Activated gamma-delta T cell treated with anti-CD3 and anti-CD28 coated beads, Interleukin-2, amount 50 U/mL, for 16 hours (primary cell): ENCODE measurements at regions not wholly inside any gene's neighbourhood (a gene's known extent, or its start where the extent isn't known, plus 50 kb on each side); places are given as distances from the start of the nearest gene placed in this dataset.

ENCODE experiments used
- DNase-seq: peaks from one replicate; pipeline ENCODE4 v3.0.0-alpha.2; 2020; ENCODE audit warnings: low read depth

DNA sequence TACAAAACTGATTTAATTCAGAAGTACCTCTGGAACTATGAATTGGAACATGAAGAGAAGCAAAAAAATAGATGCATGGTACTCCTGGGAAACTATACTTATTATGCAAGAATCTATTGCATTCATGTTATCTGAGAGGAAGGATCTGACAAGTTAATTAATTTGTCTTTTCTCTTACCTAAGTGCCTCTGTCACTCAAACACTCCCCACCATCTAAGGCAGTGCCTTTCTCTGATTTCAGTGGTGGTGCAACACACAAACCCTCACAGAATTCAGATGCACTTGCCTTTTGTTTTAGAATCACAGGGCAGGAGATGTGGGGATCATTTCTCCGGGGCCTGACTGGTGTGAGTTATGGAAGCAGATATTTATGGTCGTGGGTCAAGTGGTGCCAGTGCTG lies 52.5 kb upstream of the C9orf72 start:
- no peak for DNase-seq

DNA sequence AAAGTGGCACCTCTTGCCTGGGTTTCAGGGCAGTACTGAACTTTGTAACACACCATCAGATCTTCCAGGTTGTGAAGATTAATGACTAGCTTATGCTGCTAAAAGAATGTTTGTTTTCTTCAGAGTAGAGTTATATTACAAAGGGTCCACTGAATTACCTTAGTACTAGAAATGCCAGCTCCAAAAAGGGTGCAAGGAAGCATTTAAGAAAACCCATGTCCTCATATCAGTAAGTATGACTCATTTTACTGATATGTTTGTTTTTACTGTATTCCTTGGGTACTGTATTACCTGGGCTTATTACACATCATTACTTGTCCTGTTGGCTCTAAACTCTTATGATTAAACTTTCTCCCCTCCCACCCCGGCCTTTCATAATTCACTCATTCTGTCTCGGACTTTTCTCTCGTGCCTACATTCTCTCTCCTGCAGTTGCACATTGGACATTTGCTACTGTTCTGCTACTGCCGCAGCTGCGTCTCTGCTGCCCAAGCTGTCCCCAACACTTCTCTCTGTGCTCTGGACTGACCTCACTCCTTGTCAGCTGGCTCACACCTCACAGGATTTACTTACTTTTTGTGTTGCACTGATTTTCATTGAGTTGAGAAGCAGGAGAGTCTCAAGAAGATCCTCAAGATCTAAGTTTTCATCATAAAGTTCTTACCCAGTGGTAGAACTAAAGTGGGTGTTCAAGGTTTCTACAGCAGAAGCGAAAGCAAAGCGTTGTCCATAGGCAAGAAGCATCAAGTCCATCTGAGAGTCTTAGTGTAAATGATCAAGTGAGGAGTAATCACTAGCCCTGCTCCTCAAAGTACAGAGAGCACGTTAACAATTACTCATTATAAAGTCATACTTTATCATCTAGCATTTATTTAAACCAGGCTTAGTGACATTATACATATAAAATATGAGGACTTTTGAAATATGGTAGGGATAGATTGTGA lies 53.2 kb upstream of the C9orf72 start:
- no peak for DNase-seq

DNA sequence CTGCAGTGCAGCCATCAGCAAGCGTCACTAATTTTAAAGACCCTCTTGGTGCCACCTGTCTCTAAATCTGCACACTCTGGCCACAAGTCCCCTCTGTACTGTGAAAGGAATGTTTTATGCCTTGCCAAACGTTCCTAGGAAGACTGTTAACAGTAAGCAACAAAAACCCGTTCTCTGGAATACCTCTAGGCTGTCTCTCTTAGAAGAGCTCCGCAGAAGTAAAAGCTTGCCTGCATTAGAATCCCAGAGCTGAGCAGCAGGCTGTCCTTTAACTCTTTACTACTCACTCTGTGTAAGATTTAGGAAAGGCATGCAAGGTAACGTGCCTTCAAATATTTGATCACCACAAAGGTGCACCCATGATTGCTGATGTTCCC lies 53.9 kb upstream of the C9orf72 start:
- DNase-seq = no peak

DNA sequence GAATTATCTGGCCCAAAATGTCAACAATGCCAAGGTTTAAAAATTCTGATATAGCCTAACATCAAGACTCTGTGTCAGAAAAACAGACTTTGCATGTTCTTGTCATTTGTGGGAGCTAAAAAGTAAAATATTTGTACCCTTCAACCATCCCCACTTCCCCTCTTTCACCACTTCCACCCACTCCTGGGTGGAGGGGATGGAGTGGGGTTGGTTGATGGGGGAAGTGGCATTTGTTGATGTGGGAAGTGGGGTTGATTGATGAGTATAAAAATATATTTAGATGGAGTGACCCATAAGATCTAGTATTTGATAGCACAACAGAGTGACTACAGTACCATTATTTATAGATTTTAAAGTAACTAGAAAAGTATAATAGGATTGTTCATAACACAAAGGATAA lies 55.0 kb upstream of the C9orf72 start:
- DNase-seq = no peak

DNA sequence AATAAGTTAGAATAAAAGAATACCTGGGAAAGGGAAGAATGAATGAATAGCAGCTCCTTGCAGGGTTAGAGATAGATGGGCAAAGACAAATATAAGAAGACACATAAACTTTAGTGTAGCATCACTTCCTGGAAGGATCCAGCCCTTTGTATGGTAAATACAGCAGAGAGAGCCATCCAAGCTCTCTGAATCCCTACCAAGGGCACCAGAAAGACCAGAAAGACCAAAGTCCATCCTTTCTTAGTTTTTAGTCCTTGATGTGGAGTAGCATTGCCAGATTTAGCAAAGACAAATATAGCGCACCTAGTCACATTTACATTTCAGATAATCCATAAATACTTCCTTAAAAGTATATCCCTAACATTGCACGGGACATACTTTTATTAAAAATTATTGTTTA lies 56.1 kb upstream of the C9orf72 start:
- DNase-seq = no peak

DNA sequence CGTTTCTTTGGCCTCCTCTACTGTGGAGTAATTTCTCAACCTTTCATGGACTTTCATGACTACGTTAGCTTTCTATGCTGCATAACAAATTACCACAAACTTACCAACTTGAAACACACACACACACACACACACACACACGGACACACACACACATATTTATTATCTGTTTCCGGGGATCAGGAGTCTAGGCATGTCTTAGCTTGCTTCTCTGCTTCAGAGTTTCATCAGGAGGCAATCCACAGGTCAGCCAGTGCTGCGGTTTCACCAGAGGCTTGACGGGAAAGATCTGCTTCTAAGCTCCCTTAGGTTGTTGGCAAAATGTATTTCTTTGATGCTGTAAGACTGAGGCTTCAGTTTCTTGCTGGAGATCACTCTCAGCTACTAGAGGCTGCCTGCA lies 59.0 kb upstream of the C9orf72 start:
- no peak for DNase-seq

DNA sequence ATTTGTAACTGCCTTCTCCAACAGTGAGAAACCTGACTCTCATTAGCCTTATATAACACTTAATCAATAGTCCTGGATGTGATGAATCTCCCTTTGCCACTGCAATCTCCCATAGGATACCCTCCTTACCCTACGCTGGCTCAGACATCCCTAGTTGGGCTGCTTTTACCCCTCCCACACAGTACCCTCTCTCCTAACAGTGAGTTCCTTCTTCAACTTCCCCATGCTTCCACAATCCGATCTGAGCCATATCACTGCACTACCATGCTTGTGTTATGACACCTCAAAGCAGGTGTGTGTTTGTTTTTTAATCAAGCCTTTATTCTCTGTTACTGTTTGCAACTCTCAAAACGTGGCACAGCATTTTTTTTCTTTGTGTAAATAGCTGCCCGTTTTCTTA lies 60.5 kb upstream of the C9orf72 start:
- no peak for DNase-seq

DNA sequence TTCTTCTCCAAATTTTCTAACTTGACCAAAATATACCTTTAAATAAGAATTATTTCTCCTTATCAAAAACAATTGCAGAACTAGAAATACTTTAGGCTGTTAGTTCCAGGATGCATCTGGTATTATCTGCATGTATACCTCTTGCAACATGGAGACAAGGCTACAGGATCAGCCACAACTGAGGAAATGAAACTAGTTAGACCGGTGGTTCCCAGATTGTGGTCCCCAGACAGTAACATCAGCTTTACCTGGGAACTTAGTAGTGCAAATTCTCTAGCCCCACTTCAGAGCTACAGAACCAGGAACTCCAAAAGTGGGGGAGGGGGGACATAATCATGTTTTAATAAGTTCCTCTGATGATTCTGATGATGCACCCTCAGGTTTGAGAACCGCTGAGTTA lies 61.6 kb upstream of the C9orf72 start:
- DNase-seq = no peak

DNA sequence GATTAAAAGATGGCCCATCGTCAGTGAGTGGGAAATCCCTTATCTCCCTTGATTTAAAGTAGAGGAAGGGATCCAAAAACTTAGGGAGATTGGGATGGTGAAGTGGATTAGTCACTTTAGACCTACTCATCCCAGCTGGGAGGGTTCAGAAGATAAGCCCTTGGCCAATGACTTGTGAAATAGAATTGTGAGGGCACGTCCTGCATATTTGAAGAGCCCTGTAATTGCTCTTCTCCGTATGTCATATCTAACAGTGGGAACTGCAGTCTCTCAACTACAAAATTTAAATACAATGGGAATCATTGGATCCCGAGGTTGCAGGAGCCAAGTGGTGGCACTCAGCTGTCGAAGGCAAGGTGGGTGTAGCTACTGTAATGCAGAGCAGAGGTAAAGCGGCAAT lies 65.4 kb upstream of the C9orf72 start:
- no peak for DNase-seq

DNA sequence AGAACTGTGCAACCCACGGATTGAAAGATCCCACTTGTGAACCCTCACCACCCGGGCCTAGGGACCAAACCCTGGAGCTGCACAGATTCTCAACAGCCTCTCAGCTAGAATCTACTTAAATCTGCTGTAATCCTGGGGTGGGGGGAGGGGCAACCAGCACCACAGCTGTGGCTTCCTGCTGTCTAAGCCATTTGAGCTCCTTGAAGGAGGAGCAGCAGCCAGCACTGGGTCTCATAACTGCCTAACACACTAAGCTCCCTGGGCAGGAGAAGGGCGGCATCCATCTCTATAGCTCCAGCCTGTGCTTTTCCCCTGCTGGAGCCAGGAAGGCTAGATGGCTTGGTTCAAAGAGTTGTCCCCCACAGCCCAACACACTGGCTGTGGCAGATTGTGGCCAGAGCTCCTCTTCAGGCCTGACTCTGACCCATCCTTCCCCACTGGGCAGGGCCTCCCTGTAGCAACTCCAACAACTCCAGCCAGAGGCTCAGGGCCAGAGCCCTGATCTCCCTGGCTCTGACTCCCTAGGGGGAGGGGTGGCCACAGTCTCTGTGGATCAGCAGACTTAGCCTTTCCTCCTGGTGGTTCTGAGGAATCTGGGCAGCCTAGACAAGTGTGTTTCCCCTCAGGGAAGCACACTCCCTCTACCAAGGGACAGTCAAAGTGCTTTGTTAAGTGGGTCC lies 72.0 kb upstream of the C9orf72 start:
- DNase-seq = no peak

DNA sequence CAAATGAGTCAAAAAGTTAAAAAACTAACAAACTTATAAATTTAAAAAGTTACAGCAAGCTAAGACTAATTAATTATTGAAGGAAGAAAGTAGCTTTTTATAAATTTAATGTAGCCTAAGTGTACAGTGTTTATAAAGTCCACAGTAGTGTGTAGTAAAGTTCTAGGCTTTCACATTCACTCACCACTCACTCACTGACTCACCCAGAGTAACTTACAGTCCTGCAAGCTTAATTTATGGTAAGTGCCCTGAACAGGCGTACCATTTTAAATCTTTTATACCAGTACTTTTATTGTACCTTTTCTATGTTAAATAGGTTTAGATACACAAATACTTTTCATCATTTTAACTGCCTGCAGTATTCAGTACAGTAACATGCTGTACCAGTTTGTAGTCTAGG lies 80.0 kb upstream of the C9orf72 start:
- no peak for DNase-seq

DNA sequence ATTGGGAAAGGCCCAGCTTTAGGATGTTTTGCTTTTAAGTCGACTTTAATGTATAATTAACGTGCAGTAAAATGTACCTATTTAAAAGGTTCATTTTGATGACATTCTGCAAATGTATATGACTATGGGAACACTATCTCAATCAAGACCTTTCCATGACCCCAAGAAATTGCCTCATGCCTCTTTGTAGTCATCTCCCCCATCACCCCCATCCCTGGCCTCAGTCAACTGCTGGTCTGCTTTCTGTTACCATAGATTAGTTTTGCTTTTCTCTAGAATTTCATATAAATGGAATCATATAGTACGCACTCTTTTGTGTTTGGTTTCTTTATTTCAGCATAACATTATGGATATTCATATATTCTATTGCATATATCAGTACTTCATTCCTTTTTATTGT lies 80.7 kb upstream of the C9orf72 start:
- no peak for DNase-seq

DNA sequence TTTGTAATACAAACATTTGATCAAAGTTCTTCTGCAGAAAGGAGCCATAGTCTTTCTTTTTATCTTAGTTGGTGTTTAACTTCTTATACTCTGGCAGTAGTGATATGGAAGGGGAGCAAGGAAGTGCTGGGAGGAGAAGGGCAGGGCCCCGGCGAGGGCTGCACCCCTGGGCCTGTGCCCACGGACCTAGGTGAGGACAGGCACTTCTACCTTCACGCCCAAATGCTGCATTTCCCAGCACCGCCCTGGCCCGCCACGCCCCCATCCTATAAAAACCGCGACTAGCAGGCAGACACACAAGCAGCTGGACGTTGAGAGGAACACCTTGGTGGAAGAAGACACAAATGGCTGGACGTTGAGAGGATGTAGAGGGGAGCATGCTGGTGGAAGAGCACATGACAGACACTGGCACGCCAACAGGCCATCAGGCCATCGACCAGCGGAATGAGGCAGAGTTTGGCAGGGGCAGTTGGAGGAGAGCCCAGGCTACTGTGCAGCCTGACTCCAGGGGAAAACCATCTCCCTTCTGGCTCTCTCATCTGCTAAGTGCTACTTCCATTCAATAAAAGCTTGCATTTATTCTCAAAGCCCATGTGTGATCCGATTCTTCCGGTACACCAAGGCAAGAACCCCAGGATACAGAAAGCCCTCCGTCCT lies 81.5 kb upstream of the C9orf72 start:
- DNase-seq = no peak

DNA sequence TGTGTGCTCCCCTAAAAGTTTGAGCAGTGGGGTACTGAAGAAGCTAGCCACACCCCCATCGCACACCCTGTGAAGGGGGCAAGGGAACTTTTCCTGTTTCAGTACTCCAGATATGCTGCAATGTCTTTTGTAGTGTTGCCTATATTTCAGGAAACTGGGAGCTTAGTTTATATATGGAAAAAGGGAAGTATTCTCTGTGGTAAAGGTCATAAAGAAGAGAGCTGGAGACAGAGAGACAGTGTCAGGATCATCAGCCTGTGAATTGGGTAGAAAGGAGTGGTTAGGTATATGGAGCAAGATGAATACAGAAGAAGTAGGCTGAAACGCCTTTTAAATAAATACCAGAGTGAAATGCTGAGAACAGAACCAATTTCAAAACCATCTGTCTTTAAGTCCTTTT lies 82.2 kb upstream of the C9orf72 start:
- DNase-seq = no peak

DNA sequence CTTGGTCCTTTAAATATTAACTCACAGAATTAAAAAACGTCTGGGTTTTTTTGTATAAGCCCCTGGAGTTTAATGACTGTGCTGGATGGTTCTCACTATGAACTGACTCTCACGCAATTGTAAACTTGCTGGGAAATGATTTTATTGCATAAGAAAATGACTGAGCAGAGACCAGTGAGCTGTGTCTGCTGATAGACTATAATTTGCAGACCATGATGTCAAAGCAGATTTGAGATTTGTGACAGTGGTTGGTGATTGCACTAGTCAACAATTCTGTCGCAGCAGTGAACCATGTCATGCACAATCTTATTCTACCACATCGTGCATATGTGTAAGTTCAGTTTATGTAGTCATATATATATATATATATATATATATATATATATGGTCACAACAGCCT lies 85.7 kb upstream of the C9orf72 start:
- no peak for DNase-seq

DNA sequence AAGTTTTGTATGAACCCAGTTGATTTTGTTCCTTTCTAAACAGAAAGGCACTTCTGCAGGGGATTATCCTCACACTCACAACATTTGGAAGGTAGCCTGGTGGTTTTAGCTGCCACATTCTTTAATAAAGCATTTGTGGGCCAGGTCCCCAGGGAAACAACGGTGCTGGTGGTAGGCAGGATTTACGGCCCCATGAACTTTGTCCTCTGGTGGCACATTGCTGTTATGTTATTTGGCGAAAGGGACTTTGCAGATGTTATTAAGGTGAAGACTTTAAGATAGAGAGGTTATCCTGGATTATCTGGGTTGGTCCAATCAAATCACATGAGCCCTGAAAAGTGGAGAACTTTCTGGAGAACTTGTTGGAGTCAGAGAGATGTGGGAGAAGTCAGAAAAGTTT lies 86.3 kb upstream of the C9orf72 start:
- no peak for DNase-seq

DNA sequence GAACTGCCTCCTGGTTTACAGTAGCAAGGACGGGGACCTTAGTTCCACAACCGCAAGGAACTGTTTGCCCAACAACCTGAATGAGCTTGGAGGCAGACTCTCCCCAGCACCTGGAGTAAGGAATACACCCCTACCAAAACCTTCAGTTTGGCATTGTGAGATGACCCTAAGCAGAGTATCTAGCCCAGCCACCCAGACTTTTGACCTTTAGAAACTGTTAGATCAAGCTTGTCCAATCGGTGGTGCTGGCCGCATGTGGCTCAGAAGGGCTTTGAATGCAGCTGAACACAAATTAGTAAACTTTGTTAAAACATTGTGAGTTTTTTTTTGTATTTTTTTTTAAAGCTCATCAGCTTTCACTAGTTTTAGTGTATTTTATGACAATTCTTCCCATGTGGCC lies 86.9 kb upstream of the C9orf72 start:
- no peak for DNase-seq

DNA sequence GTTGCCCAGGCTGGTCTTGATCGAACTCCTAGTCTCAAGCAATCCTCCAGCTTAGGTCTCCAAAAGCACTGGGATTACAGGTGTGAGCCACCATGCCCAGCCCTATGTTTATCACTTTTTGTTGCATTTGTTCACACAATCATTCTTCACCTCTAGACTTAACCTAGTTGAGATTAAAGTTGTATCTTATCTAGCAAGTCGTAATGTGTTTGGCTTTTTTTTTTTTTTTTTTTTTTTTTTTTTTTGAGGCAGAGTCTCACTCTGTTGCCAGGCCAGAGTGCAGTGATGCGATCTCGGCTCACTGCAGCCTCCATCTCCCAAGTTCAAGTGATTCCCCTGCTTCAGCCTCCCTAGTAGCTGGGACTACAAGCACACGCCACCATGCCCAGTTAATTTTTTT lies 90.2 kb upstream of the C9orf72 start:
- DNase-seq = no peak

DNA sequence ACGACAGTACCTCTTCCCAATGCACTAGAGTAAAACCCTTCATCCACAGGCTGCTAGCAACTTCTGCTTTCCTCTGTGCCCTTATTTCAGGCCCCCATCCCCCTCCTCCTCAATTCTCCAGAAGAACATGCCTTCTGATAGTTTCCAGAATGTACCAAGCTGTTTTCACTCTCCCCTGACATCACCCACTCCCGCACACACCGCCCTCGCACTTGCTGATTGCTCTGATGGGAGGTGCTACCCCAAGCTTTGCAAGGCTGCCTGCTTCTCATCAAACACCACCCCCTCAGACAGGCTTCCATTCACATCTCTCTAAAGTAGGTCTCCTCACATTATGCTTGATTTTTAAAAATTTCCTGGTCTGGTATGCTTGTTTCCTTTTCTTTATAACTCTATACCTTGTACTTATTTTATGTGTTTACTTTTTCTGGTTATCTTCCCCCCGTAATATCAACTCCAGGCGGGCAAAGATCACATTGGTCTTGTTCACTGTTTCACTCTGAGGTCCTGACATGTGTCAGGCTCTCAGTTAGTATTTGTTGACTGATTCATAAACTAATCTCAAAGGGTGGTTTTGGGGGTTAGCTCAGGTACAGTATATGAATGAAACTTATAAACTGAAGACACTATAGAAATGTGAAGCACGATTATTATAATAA lies 91.0 kb upstream of the C9orf72 start:
- no peak for DNase-seq

DNA sequence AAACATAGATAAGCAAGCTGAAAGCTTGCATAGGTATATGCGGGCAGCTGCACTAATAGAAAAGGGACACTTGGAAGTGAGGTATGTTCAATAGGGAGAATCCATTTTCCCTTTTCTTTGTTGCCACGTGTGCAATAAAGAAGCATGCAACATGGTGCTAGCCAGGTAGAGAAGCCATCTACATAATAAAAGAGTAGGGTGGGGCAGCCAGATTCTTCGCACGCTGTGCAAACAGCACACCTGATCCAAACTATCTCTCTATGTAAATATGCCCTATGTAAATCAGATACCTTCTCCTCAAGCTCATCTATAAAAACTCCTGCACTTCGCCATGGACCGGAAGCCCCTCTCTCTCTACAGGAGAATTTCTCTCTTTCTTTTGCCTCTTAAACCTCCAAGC lies 91.9 kb upstream of the C9orf72 start:
- no peak for DNase-seq

DNA sequence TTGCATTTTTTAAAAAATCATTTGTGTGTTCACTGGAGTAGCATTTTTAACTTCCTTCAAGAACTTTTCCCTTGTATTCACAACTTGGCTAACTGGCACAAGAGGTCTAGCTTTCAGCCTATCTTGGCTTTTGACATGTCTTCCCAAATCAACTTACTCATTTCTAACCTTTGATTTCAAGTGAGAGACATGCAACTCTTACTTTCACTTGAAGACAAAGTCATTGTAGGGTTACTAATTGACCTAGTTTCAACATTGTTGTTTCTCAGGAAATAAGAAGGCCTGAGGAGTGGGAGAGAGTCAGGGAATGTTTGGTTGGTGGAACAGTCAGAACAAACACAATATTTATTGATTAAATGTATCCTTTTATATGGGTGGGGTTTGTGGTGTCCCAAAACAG lies 95.0 kb upstream of the C9orf72 start:
- DNase-seq = no peak

DNA sequence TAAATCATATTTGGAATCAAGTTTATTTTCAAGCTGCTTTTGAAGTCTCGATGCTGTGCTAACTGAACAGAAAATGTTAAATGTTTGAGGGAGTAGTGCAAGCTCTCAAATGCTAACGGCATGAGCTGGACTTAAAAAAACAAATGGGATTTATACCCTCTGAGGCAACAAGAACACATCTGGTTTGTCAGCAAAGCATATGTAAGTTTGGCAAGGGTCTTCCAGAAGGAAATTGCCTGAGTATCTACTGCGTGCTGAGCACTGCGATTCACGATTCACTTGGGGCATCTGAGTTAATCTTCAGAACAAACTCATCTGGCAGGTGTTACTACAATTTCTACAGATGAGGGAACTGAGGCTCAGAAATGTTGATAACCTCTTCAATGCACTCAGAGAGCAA lies 98.4 kb upstream of the C9orf72 start:
- DNase-seq = no peak

DNA sequence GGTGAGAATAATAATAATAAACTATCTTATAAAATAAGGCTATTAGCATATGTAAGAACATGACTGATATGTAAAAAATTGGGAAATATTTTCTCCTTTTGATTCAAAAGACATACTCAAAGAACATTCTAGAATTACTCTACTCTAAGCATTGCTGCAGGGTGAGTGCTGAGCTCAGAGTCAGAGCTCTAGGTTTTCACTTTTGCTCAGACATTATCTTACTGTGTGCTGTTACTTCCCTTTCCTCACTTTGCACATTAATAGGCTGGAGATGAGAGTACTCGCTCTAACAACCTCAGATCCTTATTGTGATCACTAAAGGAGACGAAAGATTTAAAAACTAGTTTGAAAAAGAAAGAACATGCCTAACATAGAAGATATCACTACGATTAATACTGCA lies 99.4 kb upstream of the C9orf72 start:
- DNase-seq = no peak
